Right kidney (tissue), 1 donor: ENCODE measurements at regions not wholly inside any gene's neighbourhood (a gene's known extent, or its start where the extent isn't known, plus 50 kb on each side); places are given as distances from the start of the nearest gene placed in this dataset.

Source experiments
- DNase-seq: peaks from one replicate; pipeline ENCODE4 v3.0.0-alpha.2; 2016

DNA sequence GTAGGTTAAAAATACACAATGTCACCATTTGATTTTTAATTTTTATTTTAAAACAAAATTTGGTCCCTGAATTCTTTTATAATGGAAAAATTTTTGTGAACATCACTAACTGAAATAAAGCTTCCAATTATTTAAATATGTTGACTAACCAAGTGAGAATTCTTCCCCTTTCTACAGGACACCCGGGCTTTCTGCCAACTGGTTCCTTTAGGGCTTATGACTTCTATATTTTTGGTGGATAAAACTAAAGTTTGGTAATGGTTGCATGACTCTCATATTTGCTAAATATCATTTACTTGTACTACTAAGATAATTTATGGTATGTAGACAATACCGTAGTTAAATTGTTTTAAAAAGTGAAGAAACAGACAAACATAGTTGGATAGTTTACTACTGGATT is 291.0 kb upstream of the DOK6 start:
- no peak for DNase-seq

DNA sequence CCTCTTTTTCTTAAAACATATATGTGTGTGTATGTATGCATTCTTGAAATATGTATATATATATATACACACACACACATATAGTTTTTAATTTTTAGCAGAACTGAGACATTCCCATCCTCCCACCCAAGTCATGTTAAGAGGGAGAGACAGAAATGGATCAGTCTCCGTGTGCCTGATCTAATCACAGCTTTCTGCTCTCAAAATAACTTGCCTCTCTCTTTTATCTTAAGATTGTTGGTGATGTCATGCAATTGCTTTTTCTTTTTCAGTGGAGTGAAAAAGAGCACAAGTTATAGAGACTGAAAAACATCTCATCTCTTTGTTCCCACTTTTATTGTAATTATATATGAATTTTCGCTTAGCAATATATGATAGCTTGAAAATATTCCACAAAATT is 279.9 kb upstream of the DOK6 start:
- DNase-seq, result no peak

DNA sequence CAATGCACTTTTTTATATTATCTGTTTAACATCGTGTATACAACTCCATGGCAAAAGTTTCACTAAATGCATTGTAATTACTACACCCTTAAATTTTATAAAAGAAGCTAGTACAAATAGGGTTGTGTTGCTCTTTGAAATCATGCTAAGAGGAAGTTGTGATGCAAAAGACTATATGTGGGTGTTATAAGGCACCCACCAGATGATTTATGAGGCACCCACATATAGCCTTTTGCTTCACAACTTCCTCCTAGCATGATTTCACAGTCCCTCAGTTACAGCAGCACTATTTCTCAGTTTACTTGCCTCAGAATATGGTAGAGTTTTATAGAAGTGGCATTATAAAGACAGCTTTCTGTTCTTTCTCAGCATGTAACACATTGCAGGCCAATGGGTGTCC is 277.3 kb upstream of the DOK6 start:
- DNase-seq, result no peak

GRCh38 chr18:69127873-69128500 is 272.7 kb upstream of the DOK6 start:
- DNase-seq, result no peak

- DNase-seq, result no peak
Measured at GRCh38 chr18:69128566-69128965, 272.1 kb upstream of the DOK6 start.

GRCh38 chr18:69128978-69129377 is 271.7 kb upstream of the DOK6 start:
- DNase-seq, result no peak

GRCh38 chr18:69138088-69138487 is 262.6 kb upstream of the DOK6 start:
- no peak for DNase-seq

- DNase-seq, result no peak
Measured at GRCh38 chr18:69143084-69143483, 257.6 kb upstream of the DOK6 start.

- no peak for DNase-seq
Measured at GRCh38 chr18:69152436-69152835, 248.3 kb upstream of the DOK6 start.

DNA sequence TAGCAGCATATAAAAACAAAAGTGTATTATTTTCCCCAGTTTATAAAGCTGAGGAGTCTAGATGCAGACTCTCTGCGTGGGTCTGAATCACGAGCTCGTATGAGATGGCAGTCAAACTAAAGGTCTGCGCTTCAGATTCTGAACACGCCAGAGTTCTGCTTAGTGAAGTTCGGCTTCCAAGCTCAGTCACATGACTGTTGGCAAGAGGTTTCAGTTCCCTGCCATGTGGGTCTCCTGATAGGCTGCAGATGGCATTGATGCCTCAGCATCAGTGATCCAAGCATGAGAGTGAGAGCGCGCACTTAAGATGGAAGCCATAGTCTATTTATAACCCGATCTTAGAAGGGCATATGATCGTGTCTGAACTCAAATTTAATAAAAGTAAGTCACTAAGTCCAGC is 242.8 kb upstream of the DOK6 start:
- no peak for DNase-seq

DNA sequence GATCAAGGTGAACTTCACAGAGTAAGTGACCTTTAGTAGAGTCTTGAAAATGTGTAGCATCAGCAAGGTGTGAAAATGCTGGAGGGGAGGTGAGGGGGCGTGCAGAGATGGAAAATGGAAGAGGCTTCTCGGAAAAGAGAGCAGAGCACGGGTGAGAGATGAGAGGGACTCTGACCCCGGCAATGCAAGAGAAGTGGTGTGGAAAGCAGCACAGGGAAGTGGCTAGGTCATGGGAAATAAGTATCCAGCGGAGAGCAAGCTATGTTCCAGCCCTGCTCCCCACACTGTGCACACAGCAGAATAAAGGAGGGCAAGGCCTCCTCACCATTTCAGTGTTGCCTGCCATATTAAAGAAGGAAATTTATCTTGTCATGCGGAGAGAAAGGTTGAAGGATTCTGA is 241.7 kb upstream of the DOK6 start:
- peak; percentile 41 for DNase-seq

GRCh38 chr18:69161383-69162028 is 239.2 kb upstream of the DOK6 start:
- DNase-seq, result peak; percentile 27

GRCh38 chr18:69162649-69163048 is 238.0 kb upstream of the DOK6 start:
- DNase-seq, result no peak

DNA sequence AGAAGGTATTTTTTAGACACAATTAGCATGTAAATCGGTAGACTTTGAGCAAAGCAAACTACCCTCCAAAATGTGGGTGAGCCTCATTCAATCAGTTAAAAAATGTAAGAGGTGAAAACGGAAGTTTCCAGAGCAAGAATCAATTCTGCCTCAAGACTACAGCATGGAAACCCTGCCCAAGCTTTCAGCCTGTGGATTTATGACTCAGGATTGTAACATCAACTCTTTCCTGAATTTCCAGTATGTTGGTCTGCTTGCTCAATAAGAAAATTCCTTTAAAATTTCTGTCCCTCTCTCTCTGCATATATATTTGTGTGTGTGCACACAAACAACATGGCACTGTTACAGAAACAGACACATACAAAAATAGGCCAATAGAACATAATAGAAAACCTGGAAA is 228.6 kb upstream of the DOK6 start:
- no peak for DNase-seq

GRCh38 chr18:69175681-69176080 is 225.0 kb upstream of the DOK6 start:
- no peak for DNase-seq

DNA sequence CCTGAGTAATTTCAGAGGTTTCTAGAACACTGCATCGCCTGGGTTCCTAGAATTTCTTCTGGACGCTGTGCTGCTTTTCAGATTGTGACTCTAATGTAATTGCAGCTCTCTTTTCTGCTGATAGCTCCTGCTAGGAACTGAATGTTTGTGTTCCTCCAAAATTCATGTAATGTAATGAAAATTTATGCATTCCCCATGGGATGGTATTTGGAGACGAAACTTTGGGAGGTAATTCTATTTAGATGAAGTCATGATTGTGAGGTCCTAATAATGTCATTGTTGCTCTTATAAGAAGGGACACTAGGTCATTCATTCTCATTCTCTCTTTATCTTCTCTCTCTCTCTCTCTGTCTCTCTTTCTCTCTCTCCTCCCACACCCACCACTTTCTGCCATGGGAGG is 223.9 kb upstream of the DOK6 start:
- no peak for DNase-seq

GRCh38 chr18:69177702-69178101 is 223.0 kb upstream of the DOK6 start:
- no peak for DNase-seq

DNA sequence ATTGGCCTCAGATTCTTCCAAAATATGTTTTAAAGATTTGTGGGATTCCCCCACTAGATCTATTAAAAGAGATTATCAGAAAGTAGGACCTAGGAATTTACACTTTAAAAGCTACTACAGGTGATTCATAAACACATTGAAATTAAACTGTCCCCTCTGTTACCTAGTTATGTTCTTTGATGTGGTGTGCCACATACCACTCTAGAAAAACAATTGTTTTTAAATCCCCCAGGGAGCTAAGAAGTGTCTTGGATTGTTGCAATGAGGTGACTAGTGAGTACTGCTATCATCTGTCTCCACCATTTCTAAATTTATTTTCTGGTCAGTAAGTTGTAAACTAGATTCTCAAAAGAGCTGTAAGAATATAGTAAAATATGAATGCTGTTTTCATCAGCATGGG is 214.5 kb upstream of the DOK6 start:
- DNase-seq, result no peak

- no peak for DNase-seq
Measured at GRCh38 chr18:69196336-69196735, 204.4 kb upstream of the DOK6 start.

- no peak for DNase-seq
Measured at GRCh38 chr18:69205925-69206324, 194.8 kb upstream of the DOK6 start.

DNA sequence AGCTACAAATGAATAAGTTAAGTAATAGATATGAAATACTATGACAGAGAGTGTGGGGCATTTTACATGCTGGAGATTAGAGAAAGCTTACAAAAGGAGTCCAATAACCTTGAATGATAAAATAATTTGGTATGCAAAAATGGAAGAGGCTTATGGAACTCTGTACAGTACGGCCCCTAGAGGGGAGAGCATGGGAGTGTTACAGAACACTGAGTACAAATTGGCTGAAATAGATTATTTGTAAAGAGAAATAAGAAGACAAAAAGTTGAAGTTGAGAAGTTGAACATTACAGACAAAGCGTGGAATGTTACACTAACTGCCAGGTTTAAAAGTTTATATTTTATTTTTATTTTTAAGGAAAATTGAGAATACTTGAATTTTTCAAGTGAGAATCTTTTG is 192.1 kb upstream of the DOK6 start:
- DNase-seq, result no peak

GRCh38 chr18:69209761-69210160 is 190.9 kb upstream of the DOK6 start:
- no peak for DNase-seq

DNA sequence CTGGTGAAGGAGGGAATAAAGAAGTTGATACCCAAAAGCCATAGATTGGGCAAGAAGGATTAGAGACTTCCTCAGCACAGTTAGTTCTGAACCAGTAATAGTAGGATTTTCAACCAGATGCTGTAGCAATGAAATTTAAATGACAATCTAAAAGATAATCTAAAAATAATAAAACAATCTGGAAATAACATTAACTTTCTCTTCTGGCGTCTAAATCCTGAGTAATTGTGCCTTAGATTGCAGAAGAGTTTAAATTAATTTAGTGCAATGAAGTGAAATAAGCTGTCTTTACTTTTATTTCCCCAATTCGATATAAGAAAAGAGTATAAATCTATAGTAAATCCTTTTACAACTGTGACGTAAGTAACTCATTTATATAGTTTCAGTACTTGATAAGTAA is 186.8 kb upstream of the DOK6 start:
- DNase-seq, result no peak

DNA sequence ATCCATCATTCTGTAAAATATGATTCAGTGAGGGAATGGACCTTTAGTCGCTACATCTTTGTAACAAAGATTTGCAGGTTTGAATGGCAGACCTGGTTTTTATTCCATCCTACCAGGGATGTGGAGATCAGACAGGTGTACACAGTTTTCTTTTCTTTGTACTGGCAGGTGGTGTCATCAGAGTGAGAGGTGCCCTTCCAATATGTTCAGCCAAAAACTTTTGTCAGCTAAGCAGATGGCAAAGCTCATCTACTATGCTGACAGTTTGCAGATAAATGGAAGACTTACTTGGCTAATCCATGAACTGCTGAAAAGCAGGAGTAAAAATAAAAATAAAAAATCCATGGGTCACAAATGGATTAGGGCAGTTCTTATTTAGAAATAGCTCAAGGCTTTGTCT is 185.5 kb upstream of the DOK6 start:
- DNase-seq, result no peak

- DNase-seq, result peak; percentile 23
Measured at GRCh38 chr18:69216321-69216720, 184.4 kb upstream of the DOK6 start.
